Esophagus squamous epithelium (tissue), 5 donors: ENCODE measurements at regions not wholly inside any gene's neighbourhood (a gene's known extent, or its start where the extent isn't known, plus 50 kb on each side); places are given as distances from the start of the nearest gene placed in this dataset.
A peak's percentile ranks its signal among the peaks of the same experiment; 100 is the strongest.
"Not testable (repeated sequence)": the region's sequence is repeated elsewhere in the genome, so short reads cannot be mapped to it uniquely, and the experiment has no call there.

Experiments used
- DNase-seq: peaks from one replicate; lab custom pipeline; 2025; lab: John Stamatoyannopoulos, UW
- H3K27ac ChIP-seq, 4 donors: fragments of 200-600 bp; sonication (generic); one replicate each; pipeline ENCODE4 v1.5.1; 2016 to 2019; ENCODE audit warnings: mild to moderate bottlenecking in 1 of 4
- H3K27me3 ChIP-seq, 4 donors: fragments of 200-600 bp; sonication (generic); 1 replicate in 3 of 4; 2 replicates in 1 of 4; pipeline versions ENCODE4 v1.5.1 to v1.6.0; 2017 to 2021; ENCODE audit warnings: antibody characterized with exemption in 1 of 4
- H3K36me3 ChIP-seq, 3 donors: fragments of 200-600 bp; sonication (generic); one replicate each; pipeline ENCODE4 v1.5.1; 2016 to 2019
- H3K4me1 ChIP-seq, 3 donors: fragments of 200-600 bp; sonication (generic); one replicate each; pipeline ENCODE4 v1.5.1; 2017 to 2019
- H3K4me3 ChIP-seq, 4 donors: fragments of 200-600 bp; sonication (generic); 1 replicate in 3 of 4; 2 replicates in 1 of 4; pipeline ENCODE4 v1.5.1; 2016 to 2019; ENCODE audit warnings: mild to moderate bottlenecking in 2 of 4, moderate library complexity in 1 of 4
- H3K9me3 ChIP-seq, 3 donors: fragments of 200-600 bp; sonication (generic); one replicate each; pipeline ENCODE4 v1.5.1; 2016 to 2019
- CTCF ChIP-seq, 6 experiments: fragments of 450-650 bp in 4 of 6; fragments of 200-600 bp in 2 of 6; sonication (generic) in 2 of 6; IDR thresholded peaks; one replicate each; pipeline ENCODE4 v1.5.1; 2016 to 2019; ENCODE audit warnings: antibody characterized with exemption in 6 of 6, mild to moderate bottlenecking in 4 of 6, moderate library complexity in 4 of 6
- POLR2A ChIP-seq, 4 donors: fragments of 450-650 bp; IDR thresholded peaks; one replicate each; pipeline ENCODE4 v1.6.1; 2017; ENCODE audit warnings: antibody characterized with exemption in 4 of 4, mild to moderate bottlenecking in 4 of 4, moderate library complexity in 3 of 4
- WGBS, 2 donors: methylation state at CpG; one replicate each; pipeline ENCODE4 v1.1.5; 2018; 5-methylcytosine and 5-hydroxymethylcytosine counted together
- intact Hi-C: fragments of 100-400 bp; cut with DNase I; formaldehyde crosslinking; loops from one replicate; pipeline ENCODE4 v1.15.0; 2022
- donor health status: DM: yes; HTN: yes; CAD: no.

- TF ChIP-seq CTCF (IDR thresholded peaks at IDR 0.05), result no peak
- no peak for TF ChIP-seq POLR2A (IDR thresholded peaks at IDR 0.05)
- Histone ChIP-seq H3K27ac (no peak overlapping the region), H3K4me1 (no peaks in the 10 kb centered on the region), H3K4me3 (no peak overlapping the region), H3K36me3 (no peaks in the 10 kb centered on the region), H3K27me3 (no peaks in the 10 kb centered on the region), H3K9me3 (peaks cover 0 to 11% (median 0%) of the 10 kb centered on the region in 3 donors)
- no peak for DNase-seq
- intact Hi-C loops, result no loop called here
These were observed 166.5 kb downstream of the CPEB2 start for GRCh38 chr4:15168759-15169158.

- TF ChIP-seq POLR2A (IDR thresholded peaks at IDR 0.05), result no peak
- no peak for TF ChIP-seq CTCF (IDR thresholded peaks at IDR 0.05)
These were observed 169.4 kb downstream of the CPEB2 start for GRCh38 chr4:15171725-15172124.

GRCh38 chr4:15173251-15173650 lies 171.0 kb downstream of the CPEB2 start:
- H3K9me3 ChIP-seq, result peaks cover 0 to 11% (median 0%) of the 10 kb centered on the region in 3 donors
- 50 to 88% methylated on average over 4 of the region's 4 CpGs for WGBS, 2 donors
- no peaks in the 10 kb centered on the region for H3K27me3 ChIP-seq
- TF ChIP-seq POLR2A (IDR thresholded peaks at IDR 0.05) (no peak), CTCF (IDR thresholded peaks at IDR 0.05) (no peak)
- H3K4me1 ChIP-seq, result no peaks in the 10 kb centered on the region
- H3K36me3 ChIP-seq, result no peaks in the 10 kb centered on the region
- intact Hi-C loops, result no loop called here
- no peak overlapping the region for H3K27ac ChIP-seq
- DNase-seq, result no peak
- no peak overlapping the region for H3K4me3 ChIP-seq

More at GRCh38 chr4:15171725-15172124, 169.4 kb downstream of the CPEB2 start:
- Histone ChIP-seq H3K9me3 (peaks cover 0 to 11% (median 0%) of the 10 kb centered on the region in 3 donors), H3K4me3 (no peak overlapping the region), H3K4me1 (no peaks in the 10 kb centered on the region), H3K27me3 (no peaks in the 10 kb centered on the region), H3K27ac (no peak overlapping the region), H3K36me3 (no peaks in the 10 kb centered on the region)
- intact Hi-C loops, result no loop called here
- no peak for DNase-seq

- H3K27ac ChIP-seq, H3K27me3 ChIP-seq, intact Hi-C loops, H3K4me1 ChIP-seq, DNase-seq, H3K36me3 ChIP-seq: not testable (repeated sequence)
- 61 to 80% methylated on average over 2 to 9 of the region's 16 CpGs for WGBS, 2 donors
- Histone ChIP-seq H3K9me3 (peaks cover 0 to 11% (median 0%) of the 10 kb centered on the region in 3 donors), H3K4me3 (peak overlapping the region in 2 of 4 donors; percentile 8 to 28)
These were observed 171.9 kb downstream of the CPEB2 start for GRCh38 chr4:15174168-15174567.

GRCh38 chr4:15179842-15180241 lies 177.6 kb downstream of the CPEB2 start:
- DNase-seq, H3K27me3 ChIP-seq, H3K4me3 ChIP-seq, H3K4me1 ChIP-seq, intact Hi-C loops, H3K9me3 ChIP-seq, H3K27ac ChIP-seq, H3K36me3 ChIP-seq: not testable (repeated sequence)
- 88 to 89% methylated on average over 2 of the region's 2 CpGs for WGBS, 2 donors

- Histone ChIP-seq H3K27ac (no peak overlapping the region), H3K4me3 (no peak overlapping the region), H3K9me3 (no peaks in the 10 kb centered on the region), H3K36me3 (no peaks in the 10 kb centered on the region), H3K27me3 (no peaks in the 10 kb centered on the region), H3K4me1 (peaks cover 0 to 7% (median 3%) of the 10 kb centered on the region in 3 donors)
- no peak for TF ChIP-seq CTCF (IDR thresholded peaks at IDR 0.05)
- TF ChIP-seq POLR2A (IDR thresholded peaks at IDR 0.05), result no peak
- 26 to 61% methylated on average over 3 of the region's 3 CpGs for WGBS, 2 donors
- intact Hi-C loops, result no loop called here
- DNase-seq, result no peak
These were observed 180.4 kb downstream of the CPEB2 start for GRCh38 chr4:15182600-15183220.
